ENCODE measurements at regions not wholly inside any gene's neighbourhood (a gene's known extent, or its start where the extent isn't known, plus 50 kb on each side); places are given as distances from the start of the nearest gene placed in this dataset.

DNA sequence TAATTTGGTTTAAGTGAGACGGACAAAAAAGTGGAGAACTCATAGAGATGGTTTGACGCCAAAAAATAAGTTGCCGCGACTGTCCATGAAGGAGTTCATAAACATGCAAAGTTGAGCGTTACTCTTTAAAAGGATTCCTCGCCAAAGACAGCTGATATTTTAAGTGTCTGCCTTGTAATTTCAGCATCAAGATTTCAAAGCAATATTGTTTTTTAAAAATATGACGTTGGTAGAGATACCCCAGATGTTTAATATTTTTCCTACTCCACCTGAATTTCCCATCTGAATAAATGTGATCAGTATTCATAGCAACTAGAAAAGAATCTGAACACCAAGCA lies 155.0 kb downstream of the TUSC7 start:
- no peak for ATAC-seq
- DNase-seq, result no peak
- H3K4me1 ChIP-seq, result no peaks in the 10 kb centered on the region
- no peaks in the 10 kb centered on the region for H3K36me3 ChIP-seq
- WGBS (ENCODE audit: insufficient coverage, low coverage, low lambda C conversion rate, missing lambda C conversion rate), result 16% methylated on average over 7 of the region's 7 CpGs
- no peaks in the 10 kb centered on the region for H3K27me3 ChIP-seq
- no peak overlapping the region for H3K27ac ChIP-seq
- no peak for TF ChIP-seq POLR2A (IDR thresholded peaks at IDR 0.05)
- TF ChIP-seq, protein P1, sequence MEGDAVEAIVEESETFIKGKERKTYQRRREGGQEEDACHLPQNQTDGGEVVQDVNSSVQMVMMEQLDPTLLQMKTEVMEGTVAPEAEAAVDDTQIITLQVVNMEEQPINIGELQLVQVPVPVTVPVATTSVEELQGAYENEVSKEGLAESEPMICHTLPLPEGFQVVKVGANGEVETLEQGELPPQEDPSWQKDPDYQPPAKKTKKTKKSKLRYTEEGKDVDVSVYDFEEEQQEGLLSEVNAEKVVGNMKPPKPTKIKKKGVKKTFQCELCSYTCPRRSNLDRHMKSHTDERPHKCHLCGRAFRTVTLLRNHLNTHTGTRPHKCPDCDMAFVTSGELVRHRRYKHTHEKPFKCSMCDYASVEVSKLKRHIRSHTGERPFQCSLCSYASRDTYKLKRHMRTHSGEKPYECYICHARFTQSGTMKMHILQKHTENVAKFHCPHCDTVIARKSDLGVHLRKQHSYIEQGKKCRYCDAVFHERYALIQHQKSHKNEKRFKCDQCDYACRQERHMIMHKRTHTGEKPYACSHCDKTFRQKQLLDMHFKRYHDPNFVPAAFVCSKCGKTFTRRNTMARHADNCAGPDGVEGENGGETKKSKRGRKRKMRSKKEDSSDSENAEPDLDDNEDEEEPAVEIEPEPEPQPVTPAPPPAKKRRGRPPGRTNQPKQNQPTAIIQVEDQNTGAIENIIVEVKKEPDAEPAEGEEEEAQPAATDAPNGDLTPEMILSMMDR (IDR thresholded peaks at IDR 0.05), result no peak
- H3K4me3 ChIP-seq, result no peak overlapping the region
- H3K9me3 ChIP-seq, result no peaks in the 10 kb centered on the region
- intact Hi-C loops (cut with DNase I), result no loop called here

DNA sequence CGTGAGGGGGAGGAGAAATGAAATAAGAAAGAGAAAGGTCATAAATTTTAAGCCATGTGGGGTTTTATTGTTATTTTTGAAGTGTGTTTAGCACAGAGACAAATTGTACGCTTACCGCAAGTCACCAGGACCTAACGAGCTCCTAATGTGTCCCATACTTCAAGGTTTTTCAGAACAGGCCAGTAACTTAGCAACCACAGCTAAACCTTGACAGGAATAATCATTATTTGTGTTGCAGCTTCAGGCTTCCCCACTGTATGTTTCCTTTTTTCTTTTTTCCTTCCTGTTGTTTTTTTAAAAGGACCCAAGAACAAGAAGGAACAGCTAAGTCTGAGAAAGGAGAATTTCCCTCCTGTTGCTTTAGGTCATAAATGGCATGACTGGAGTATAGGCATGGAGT lies 160.8 kb downstream of the TUSC7 start:
- no peaks in the 10 kb centered on the region for H3K36me3 ChIP-seq
- no peaks in the 10 kb centered on the region for H3K27me3 ChIP-seq
- H3K4me3 ChIP-seq, result no peak overlapping the region
- H3K9me3 ChIP-seq, result no peaks in the 10 kb centered on the region
- DNase-seq (no peak), ATAC-seq (no peak)
- WGBS (ENCODE audit: insufficient coverage, low coverage, low lambda C conversion rate, missing lambda C conversion rate), result 53% methylated on average over 4 of the region's 4 CpGs
- no peaks in the 10 kb centered on the region for H3K4me1 ChIP-seq
- no peak overlapping the region for H3K27ac ChIP-seq
- intact Hi-C loops (cut with DNase I), result no loop called here
- no peak for TF ChIP-seq POLR2A (IDR thresholded peaks at IDR 0.05)
- TF ChIP-seq, protein P1 (IDR thresholded peaks at IDR 0.05), result no peak

DNA sequence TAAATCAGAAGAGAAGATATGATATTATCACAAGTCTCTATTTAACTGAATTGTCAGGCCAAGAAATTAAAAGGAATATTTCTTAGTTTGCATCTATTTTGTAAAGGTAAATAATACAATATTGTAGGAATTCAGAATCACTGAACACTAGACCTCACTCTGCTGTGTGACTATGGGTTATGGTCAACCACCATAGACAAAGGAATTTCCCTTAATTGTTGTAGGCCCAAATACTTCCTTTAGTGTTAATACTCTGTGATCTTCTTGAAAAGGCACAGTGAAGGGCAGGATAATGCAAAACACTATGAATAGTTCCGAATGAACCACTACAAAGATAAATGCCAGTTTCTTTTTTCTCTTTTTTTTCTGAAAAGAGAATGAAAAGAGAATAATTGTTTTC lies 162.3 kb downstream of the TUSC7 start:
- intact Hi-C loops (cut with DNase I), result no loop called here
- Histone ChIP-seq H3K9me3 (no peaks in the 10 kb centered on the region), H3K36me3 (no peaks in the 10 kb centered on the region), H3K27ac (no peak overlapping the region), H3K4me1 (no peaks in the 10 kb centered on the region), H3K27me3 (no peaks in the 10 kb centered on the region), H3K4me3 (no peak overlapping the region)
- TF ChIP-seq, protein P1 (IDR thresholded peaks at IDR 0.05), result no peak
- no peak for TF ChIP-seq POLR2A (IDR thresholded peaks at IDR 0.05)
- 52% methylated on average over 1 of the region's 1 CpG for WGBS (ENCODE audit: insufficient coverage, low coverage, low lambda C conversion rate, missing lambda C conversion rate)
- DNase-seq (no peak), ATAC-seq (no peak)

DNA sequence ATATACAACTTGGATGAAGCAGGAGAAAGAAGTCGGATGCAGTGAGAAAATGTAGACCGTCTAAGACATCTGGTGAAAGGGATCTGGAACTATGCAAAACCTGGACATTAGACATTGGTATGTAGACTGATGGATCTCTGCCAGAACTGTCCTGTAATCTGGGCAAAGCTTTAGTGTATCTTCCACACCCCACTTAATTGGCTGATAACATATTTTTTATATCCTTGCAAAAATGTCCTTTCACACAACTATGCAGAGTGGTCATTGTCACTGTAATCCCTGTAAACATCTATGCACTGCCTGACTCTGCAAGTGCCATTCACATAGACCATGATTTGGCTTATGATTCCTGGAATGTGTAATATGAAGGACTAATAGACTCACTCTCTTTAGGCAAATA lies 163.1 kb downstream of the TUSC7 start:
- 63% methylated on average over 2 of the region's 2 CpGs for WGBS (ENCODE audit: insufficient coverage, low coverage, low lambda C conversion rate, missing lambda C conversion rate)
- no peak overlapping the region for H3K27ac ChIP-seq
- TF ChIP-seq, protein P1 (IDR thresholded peaks at IDR 0.05), result no peak
- no peak for TF ChIP-seq POLR2A (IDR thresholded peaks at IDR 0.05)
- ATAC-seq, result no peak
- H3K9me3 ChIP-seq, result no peaks in the 10 kb centered on the region
- H3K27me3 ChIP-seq, result no peaks in the 10 kb centered on the region
- no peak for DNase-seq
- no peaks in the 10 kb centered on the region for H3K36me3 ChIP-seq
- H3K4me1 ChIP-seq, result no peaks in the 10 kb centered on the region
- intact Hi-C loops (cut with DNase I), result no loop called here
- H3K4me3 ChIP-seq, result no peak overlapping the region

DNA sequence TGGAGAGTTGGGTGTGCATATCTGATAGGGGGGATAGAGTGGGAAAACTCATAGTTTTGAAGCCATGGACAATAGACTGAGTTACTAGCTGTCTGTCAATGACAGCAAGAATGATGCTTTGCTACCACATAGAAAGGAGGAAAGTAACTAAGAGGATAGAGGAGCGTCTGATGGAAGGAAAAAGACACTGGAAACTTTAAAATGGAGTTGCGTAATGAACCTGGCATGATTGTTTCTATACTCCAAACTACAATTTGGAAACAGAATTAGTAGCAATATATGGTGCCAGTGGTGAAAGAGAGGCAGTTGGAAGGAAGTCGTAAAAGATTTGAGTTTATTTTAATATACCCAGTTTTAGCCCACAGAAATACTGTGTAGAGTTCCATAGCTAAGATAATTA lies 163.6 kb downstream of the TUSC7 start:
- TF ChIP-seq, protein P1 (IDR thresholded peaks at IDR 0.05), result no peak
- TF ChIP-seq POLR2A (IDR thresholded peaks at IDR 0.05), result no peak
- DNase-seq (no peak), ATAC-seq (no peak)
- Histone ChIP-seq H3K4me3 (no peak overlapping the region), H3K4me1 (no peaks in the 10 kb centered on the region), H3K27me3 (no peaks in the 10 kb centered on the region), H3K9me3 (no peaks in the 10 kb centered on the region), H3K36me3 (no peaks in the 10 kb centered on the region), H3K27ac (no peak overlapping the region)
- intact Hi-C loops (cut with DNase I), result no loop called here
- WGBS (ENCODE audit: insufficient coverage, low coverage, low lambda C conversion rate, missing lambda C conversion rate), result 57% methylated on average over 3 of the region's 3 CpGs

Measured in right lobe of liver (tissue), 6 donors.